HL-60 (cell line): ENCODE measurements at regions not wholly inside any gene's neighbourhood (a gene's known extent, or its start where the extent isn't known, plus 50 kb on each side); places are given as distances from the start of the nearest gene placed in this dataset.

Experiments used
- DNase-seq, 2 experiments: peaks; one replicate each; pipeline ENCODE4 v3.0.0-alpha.2; 2010 to 2020; ENCODE audit warnings: low read depth in 1 of 2, low spot score in 1 of 2
- H3K27ac ChIP-seq: fragments of 250-450 bp; sonication (Bioruptor Pico); replicated peaks from 2 replicates; pipeline ENCODE4 v1.5.1; 2020; ENCODE audit warnings: mild to moderate bottlenecking, moderate library complexity
- H3K27me3 ChIP-seq: fragments of 250-450 bp; sonication (Bioruptor Pico); 2 replicates; pipeline ENCODE4 v1.5.1; 2021; ENCODE audit warnings: mild to moderate bottlenecking, moderate library complexity; ENCODE audit not compliant: insufficient read depth, poor library complexity, severe bottlenecking
- H3K4me3 ChIP-seq: replicated peaks from 2 replicates; pipeline ENCODE4 v1.5.1; 2011; ENCODE audit warnings: mild to moderate bottlenecking, control low read depth, low read length; ENCODE audit not compliant: insufficient read depth
- CTCF ChIP-seq: IDR thresholded peaks from one replicate; pipeline ENCODE4 v1.5.1; 2011; ENCODE audit warnings: low read length, control low read depth, inconsistent platforms; ENCODE audit not compliant: insufficient read depth
- GABPA ChIP-seq: IDR thresholded peaks from 2 replicates; pipeline ENCODE4 v1.6.1; 2012; ENCODE audit warnings: low read depth
- POLR2AphosphoS5 ChIP-seq: IDR thresholded peaks from 2 replicates; pipeline ENCODE4 v1.6.1; 2012; ENCODE audit warnings: low read depth
- SPI1 ChIP-seq: IDR thresholded peaks from 2 replicates; pipeline ENCODE4 v1.6.1; 2012; ENCODE audit warnings: low read depth, mild to moderate bottlenecking, borderline replicate concordance
- TF ChIP-seq, protein P1 (sequence below): IDR thresholded peaks from 2 replicates; pipeline ENCODE4 v1.6.1; 2012; ENCODE audit warnings: low read depth; ENCODE audit not compliant: insufficient replicate concordance

- DNase-seq, result no peak
- H3K27me3 ChIP-seq, result no peaks in the 10 kb centered on the region
These were observed 332.2 kb upstream of the KIF2B start for GRCh38 chr17:53490447-53490968.

DNA sequence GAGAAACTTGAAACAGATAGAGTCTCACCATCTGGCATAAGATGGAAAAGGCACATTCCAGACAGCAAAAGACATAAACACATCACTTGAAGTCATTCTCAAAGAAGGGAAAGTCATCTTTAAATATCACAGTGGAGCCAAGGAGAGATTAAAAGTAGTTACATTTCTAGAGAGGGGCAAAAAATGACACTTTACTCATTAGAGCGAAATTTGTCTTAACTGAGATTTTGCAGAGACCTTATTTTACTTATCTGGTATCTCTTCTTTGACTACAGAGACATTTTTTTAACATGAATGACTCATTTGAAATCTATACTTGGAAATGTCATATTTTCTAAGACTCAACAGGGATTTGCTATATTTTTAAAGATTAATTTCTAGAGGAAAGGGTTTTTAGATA, 339.0 kb upstream of the KIF2B start:
- no peak for DNase-seq
- no peak overlapping the region for H3K27ac ChIP-seq
- no peak overlapping the region for H3K4me3 ChIP-seq
- H3K27me3 ChIP-seq, result no peaks in the 10 kb centered on the region
- TF ChIP-seq GABPA (no peak), SPI1 (no peak), CTCF (no peak), POLR2AphosphoS5 (no peak)
- TF ChIP-seq, protein P1, sequence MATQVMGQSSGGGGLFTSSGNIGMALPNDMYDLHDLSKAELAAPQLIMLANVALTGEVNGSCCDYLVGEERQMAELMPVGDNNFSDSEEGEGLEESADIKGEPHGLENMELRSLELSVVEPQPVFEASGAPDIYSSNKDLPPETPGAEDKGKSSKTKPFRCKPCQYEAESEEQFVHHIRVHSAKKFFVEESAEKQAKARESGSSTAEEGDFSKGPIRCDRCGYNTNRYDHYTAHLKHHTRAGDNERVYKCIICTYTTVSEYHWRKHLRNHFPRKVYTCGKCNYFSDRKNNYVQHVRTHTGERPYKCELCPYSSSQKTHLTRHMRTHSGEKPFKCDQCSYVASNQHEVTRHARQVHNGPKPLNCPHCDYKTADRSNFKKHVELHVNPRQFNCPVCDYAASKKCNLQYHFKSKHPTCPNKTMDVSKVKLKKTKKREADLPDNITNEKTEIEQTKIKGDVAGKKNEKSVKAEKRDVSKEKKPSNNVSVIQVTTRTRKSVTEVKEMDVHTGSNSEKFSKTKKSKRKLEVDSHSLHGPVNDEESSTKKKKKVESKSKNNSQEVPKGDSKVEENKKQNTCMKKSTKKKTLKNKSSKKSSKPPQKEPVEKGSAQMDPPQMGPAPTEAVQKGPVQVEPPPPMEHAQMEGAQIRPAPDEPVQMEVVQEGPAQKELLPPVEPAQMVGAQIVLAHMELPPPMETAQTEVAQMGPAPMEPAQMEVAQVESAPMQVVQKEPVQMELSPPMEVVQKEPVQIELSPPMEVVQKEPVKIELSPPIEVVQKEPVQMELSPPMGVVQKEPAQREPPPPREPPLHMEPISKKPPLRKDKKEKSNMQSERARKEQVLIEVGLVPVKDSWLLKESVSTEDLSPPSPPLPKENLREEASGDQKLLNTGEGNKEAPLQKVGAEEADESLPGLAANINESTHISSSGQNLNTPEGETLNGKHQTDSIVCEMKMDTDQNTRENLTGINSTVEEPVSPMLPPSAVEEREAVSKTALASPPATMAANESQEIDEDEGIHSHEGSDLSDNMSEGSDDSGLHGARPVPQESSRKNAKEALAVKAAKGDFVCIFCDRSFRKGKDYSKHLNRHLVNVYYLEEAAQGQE, result no peak

More at GRCh38 chr17:53490447-53490968, 332.2 kb upstream of the KIF2B start:
- TF ChIP-seq, protein P1, result no peak
- no peak for TF ChIP-seq SPI1
- TF ChIP-seq GABPA, result no peak
- TF ChIP-seq CTCF, result no peak
- no peak for TF ChIP-seq POLR2AphosphoS5
- H3K4me3 ChIP-seq, result no peak overlapping the region
- H3K27ac ChIP-seq, result no peak overlapping the region

- no peak for DNase-seq
- no peak overlapping the region for H3K27ac ChIP-seq
These were observed 347.7 kb upstream of the KIF2B start for GRCh38 chr17:53475002-53475401.

More at GRCh38 chr17:53475002-53475401, 347.7 kb upstream of the KIF2B start:
- H3K27me3 ChIP-seq, result no peaks in the 10 kb centered on the region
- no peak for TF ChIP-seq POLR2AphosphoS5
- TF ChIP-seq CTCF, result no peak
- TF ChIP-seq, protein P1, result no peak
- no peak for TF ChIP-seq GABPA
- no peak for TF ChIP-seq SPI1
- H3K4me3 ChIP-seq, result no peak overlapping the region
